Activated naive CD4-positive, alpha-beta T cell treated with anti-CD3 and anti-CD28 coated beads for 36 hours (primary cell): ENCODE measurements at regions not wholly inside any gene's neighbourhood (a gene's known extent, or its start where the extent isn't known, plus 50 kb on each side); places are given as distances from the start of the nearest gene placed in this dataset.
"Not testable (repeated sequence)": the region's sequence is repeated elsewhere in the genome, so short reads cannot be mapped to it uniquely, and the experiment has no call there.

Experiments used
- CTCF ChIA-PET: fragments of 350-600 bp; sonication (Branson Sonifier 250); formaldehyde crosslinking; loops from one replicate; lab custom pipeline; 2021; ENCODE audit warnings: antibody characterized with exemption; lab: Charles Lee
- DNase-seq: peaks from one replicate; pipeline ENCODE4 v3.0.0-alpha.2; 2020
- H3K27ac Mint-ChIP-seq: one replicate; pipeline ENCODE4 v1.8.0; 2021; ENCODE audit warnings: mild to moderate bottlenecking, mixed read lengths
- H3K27me3 Mint-ChIP-seq: one replicate; pipeline ENCODE4 v1.8.0; 2021; ENCODE audit warnings: low read depth, mixed read lengths
- H3K36me3 Mint-ChIP-seq: one replicate; pipeline ENCODE4 v1.8.0; 2021; ENCODE audit warnings: low read depth, mixed read lengths
- H3K4me1 Mint-ChIP-seq: one replicate; pipeline ENCODE4 v1.8.0; 2021; ENCODE audit warnings: low read depth, mixed read lengths
- H3K4me3 Mint-ChIP-seq: one replicate; pipeline ENCODE4 v1.8.0; 2021; ENCODE audit warnings: mild to moderate bottlenecking, moderate library complexity, mixed read lengths
- H3K9me3 Mint-ChIP-seq: one replicate; pipeline ENCODE4 v1.8.0; 2021; ENCODE audit warnings: mixed read lengths
- intact Hi-C: fragments of 100-400 bp; cut with micrococcal nuclease; formaldehyde crosslinking; loops from one replicate; pipeline ENCODE4 v1.15.1; 2023

GRCh38 chr19:28116379-28116778 is 1096.6 kb downstream of the UQCRFS1 start:
- peaks cover 20% of the 10 kb centered on the region for H3K9me3 Mint-ChIP-seq
- DNase-seq, H3K36me3 Mint-ChIP-seq, H3K27me3 Mint-ChIP-seq, CTCF ChIA-PET, H3K27ac Mint-ChIP-seq, intact Hi-C loops, H3K4me1 Mint-ChIP-seq, H3K4me3 Mint-ChIP-seq: not testable (repeated sequence)

GRCh38 chr19:28103921-28104320 is 1109.0 kb downstream of the UQCRFS1 start:
- H3K36me3 Mint-ChIP-seq = no peaks in the 10 kb centered on the region
- intact Hi-C loops = no loop called here
- H3K4me1 Mint-ChIP-seq = no peaks in the 10 kb centered on the region
- H3K27ac Mint-ChIP-seq = no peak overlapping the region
- H3K4me3 Mint-ChIP-seq = no peak overlapping the region
- CTCF ChIA-PET = no interaction called here
- H3K9me3 Mint-ChIP-seq = peaks cover 2% of the 10 kb centered on the region
- no peak for DNase-seq
- H3K27me3 Mint-ChIP-seq = no peaks in the 10 kb centered on the region

- DNase-seq, CTCF ChIA-PET, H3K27me3 Mint-ChIP-seq, H3K4me1 Mint-ChIP-seq, H3K27ac Mint-ChIP-seq, intact Hi-C loops, H3K4me3 Mint-ChIP-seq, H3K36me3 Mint-ChIP-seq: not testable (repeated sequence)
- peaks cover 14% of the 10 kb centered on the region for H3K9me3 Mint-ChIP-seq
Observed at GRCh38 chr19:28084659-28085157, 1128.2 kb downstream of the UQCRFS1 start.

GRCh38 chr19:28076628-28077027 is 1136.3 kb downstream of the UQCRFS1 start:
- H3K9me3 Mint-ChIP-seq = peaks cover 6% of the 10 kb centered on the region
- intact Hi-C loops = no loop called here
- H3K36me3 Mint-ChIP-seq = no peaks in the 10 kb centered on the region
- CTCF ChIA-PET = no interaction called here
- no peaks in the 10 kb centered on the region for H3K27me3 Mint-ChIP-seq
- DNase-seq = no peak
- H3K4me3 Mint-ChIP-seq = no peak overlapping the region
- no peak overlapping the region for H3K27ac Mint-ChIP-seq
- no peaks in the 10 kb centered on the region for H3K4me1 Mint-ChIP-seq

GRCh38 chr19:28075229-28075628 is 1137.7 kb downstream of the UQCRFS1 start:
- Mint-ChIP-seq H3K27ac (no peak overlapping the region), H3K9me3 (peaks cover 5% of the 10 kb centered on the region), H3K4me3 (no peak overlapping the region), H3K36me3 (no peaks in the 10 kb centered on the region), H3K27me3 (no peaks in the 10 kb centered on the region), H3K4me1 (no peaks in the 10 kb centered on the region)
- DNase-seq = no peak
- intact Hi-C loops = no loop called here
- CTCF ChIA-PET = no interaction called here

GRCh38 chr19:28074773-28075172 is 1138.2 kb downstream of the UQCRFS1 start:
- Mint-ChIP-seq H3K27ac (no peak overlapping the region), H3K9me3 (peaks cover 3% of the 10 kb centered on the region), H3K36me3 (no peaks in the 10 kb centered on the region), H3K4me3 (no peak overlapping the region), H3K27me3 (no peaks in the 10 kb centered on the region), H3K4me1 (no peaks in the 10 kb centered on the region)
- DNase-seq = no peak
- intact Hi-C loops = no loop called here
- CTCF ChIA-PET = no interaction called here

- intact Hi-C loops = no loop called here
- H3K36me3 Mint-ChIP-seq = no peaks in the 10 kb centered on the region
- CTCF ChIA-PET = no interaction called here
- no peaks in the 10 kb centered on the region for H3K27me3 Mint-ChIP-seq
- H3K4me3 Mint-ChIP-seq = no peak overlapping the region
- H3K9me3 Mint-ChIP-seq = no peaks in the 10 kb centered on the region
- H3K4me1 Mint-ChIP-seq = no peaks in the 10 kb centered on the region
- DNase-seq = no peak
- H3K27ac Mint-ChIP-seq = no peak overlapping the region
Observed at GRCh38 chr19:28067882-28068281, 1145.1 kb downstream of the UQCRFS1 start.

GRCh38 chr19:28066988-28067387 is 1146.0 kb downstream of the UQCRFS1 start:
- Mint-ChIP-seq H3K27me3 (no peaks in the 10 kb centered on the region), H3K36me3 (no peaks in the 10 kb centered on the region), H3K4me3 (no peak overlapping the region), H3K9me3 (no peaks in the 10 kb centered on the region), H3K27ac (no peak overlapping the region), H3K4me1 (no peaks in the 10 kb centered on the region)
- intact Hi-C loops = no loop called here
- DNase-seq = no peak
- CTCF ChIA-PET = no interaction called here

GRCh38 chr19:28066161-28066560 is 1146.8 kb downstream of the UQCRFS1 start:
- Mint-ChIP-seq H3K9me3 (no peaks in the 10 kb centered on the region), H3K4me3 (no peak overlapping the region), H3K27ac (no peak overlapping the region), H3K27me3 (no peaks in the 10 kb centered on the region), H3K4me1 (no peaks in the 10 kb centered on the region), H3K36me3 (no peaks in the 10 kb centered on the region)
- intact Hi-C loops = no loop called here
- DNase-seq = no peak
- CTCF ChIA-PET = no interaction called here

GRCh38 chr19:28065026-28065425 is 1147.9 kb downstream of the UQCRFS1 start:
- H3K4me1 Mint-ChIP-seq = no peaks in the 10 kb centered on the region
- H3K27me3 Mint-ChIP-seq = no peaks in the 10 kb centered on the region
- intact Hi-C loops = no loop called here
- H3K9me3 Mint-ChIP-seq = no peaks in the 10 kb centered on the region
- DNase-seq = no peak
- no peak overlapping the region for H3K27ac Mint-ChIP-seq
- CTCF ChIA-PET = no interaction called here
- H3K4me3 Mint-ChIP-seq = no peak overlapping the region
- no peaks in the 10 kb centered on the region for H3K36me3 Mint-ChIP-seq

GRCh38 chr19:28063702-28064101 is 1149.2 kb downstream of the UQCRFS1 start:
- CTCF ChIA-PET = no interaction called here
- Mint-ChIP-seq H3K36me3 (no peaks in the 10 kb centered on the region), H3K27ac (no peak overlapping the region), H3K9me3 (no peaks in the 10 kb centered on the region), H3K4me1 (no peaks in the 10 kb centered on the region), H3K27me3 (no peaks in the 10 kb centered on the region), H3K4me3 (no peak overlapping the region)
- intact Hi-C loops = no loop called here
- no peak for DNase-seq

- Mint-ChIP-seq H3K4me1 (no peaks in the 10 kb centered on the region), H3K27me3 (no peaks in the 10 kb centered on the region), H3K27ac (no peak overlapping the region), H3K4me3 (no peak overlapping the region), H3K36me3 (no peaks in the 10 kb centered on the region), H3K9me3 (peaks cover 8% of the 10 kb centered on the region)
- no peak for DNase-seq
- CTCF ChIA-PET = no interaction called here
- intact Hi-C loops = no loop called here
Observed at GRCh38 chr19:28061111-28061510, 1151.8 kb downstream of the UQCRFS1 start.

- H3K27me3 Mint-ChIP-seq, DNase-seq, H3K4me3 Mint-ChIP-seq, intact Hi-C loops, CTCF ChIA-PET, H3K36me3 Mint-ChIP-seq, H3K27ac Mint-ChIP-seq, H3K4me1 Mint-ChIP-seq: not testable (repeated sequence)
- peaks cover 14% of the 10 kb centered on the region for H3K9me3 Mint-ChIP-seq
Observed at GRCh38 chr19:28057026-28057425, 1155.9 kb downstream of the UQCRFS1 start.

GRCh38 chr19:28051047-28051446 is 1161.9 kb downstream of the UQCRFS1 start:
- Mint-ChIP-seq H3K9me3 (peaks cover 9% of the 10 kb centered on the region), H3K36me3 (no peaks in the 10 kb centered on the region), H3K27ac (no peak overlapping the region), H3K4me1 (no peaks in the 10 kb centered on the region), H3K27me3 (no peaks in the 10 kb centered on the region), H3K4me3 (no peak overlapping the region)
- DNase-seq = no peak
- CTCF ChIA-PET = no interaction called here
- intact Hi-C loops = no loop called here
